Esophagus (tissue), 2 donors: ENCODE measurements at regions not wholly inside any gene's neighbourhood (a gene's known extent, or its start where the extent isn't known, plus 50 kb on each side); places are given as distances from the start of the nearest gene placed in this dataset.

Experiments used
- H3K27ac ChIP-seq, 2 donors: one replicate each; pipeline ENCODE4 v1.5.1; 2013; ENCODE audit warnings: low read depth in 2 of 2, mild to moderate bottlenecking in 2 of 2, inconsistent platforms in 1 of 2, low read length in 1 of 2, moderate library complexity in 1 of 2
- H3K27me3 ChIP-seq, 2 donors: one replicate each; pipeline ENCODE4 v1.6.1; 2013; ENCODE audit warnings: low read length in 2 of 2, control low read depth in 1 of 2, mild to moderate bottlenecking in 1 of 2; ENCODE audit not compliant: insufficient read depth in 2 of 2, control insufficient read depth in 1 of 2
- H3K36me3 ChIP-seq, 2 donors: one replicate each; pipeline ENCODE4 v1.6.1; 2013; ENCODE audit warnings: low read length in 1 of 2; ENCODE audit not compliant: control insufficient read depth in 2 of 2, insufficient read depth in 2 of 2
- H3K4me1 ChIP-seq, 2 donors: one replicate each; pipeline ENCODE4 v1.6.1; 2013; ENCODE audit warnings: low read length in 1 of 2; ENCODE audit not compliant: control insufficient read depth in 2 of 2, insufficient read depth in 2 of 2
- H3K4me3 ChIP-seq, 2 donors: one replicate each; pipeline ENCODE4 v1.5.1; 2013; ENCODE audit warnings: low read length in 2 of 2, mild to moderate bottlenecking in 2 of 2, low read depth in 1 of 2, moderate library complexity in 1 of 2
- H3K9me3 ChIP-seq, 2 donors: one replicate each; pipeline ENCODE4 v1.6.1; 2013; ENCODE audit warnings: mild to moderate bottlenecking in 2 of 2, low read depth in 1 of 2, low read length in 1 of 2, moderate library complexity in 1 of 2; ENCODE audit not compliant: control insufficient read depth in 2 of 2, insufficient read depth in 1 of 2
- WGBS, 2 donors: extraction: QIAGEN DNeasy Blood & Tissue Kit; methylation state at CpG; one replicate each; pipeline ENCODE4 v1.1.7; 2013; 5-methylcytosine and 5-hydroxymethylcytosine counted together
- donor health status: healthy with polysubstance abuse.
- donor health status: Bipolar disorder and iron deficiency.

- Histone ChIP-seq H3K4me1 (peaks cover 2 to 12% of the 10 kb centered on the region in 2 donors), H3K9me3 (no peaks in the 10 kb centered on the region)
- 84 to 87% methylated on average over 8 of the region's 8 CpGs for WGBS, 2 donors
Measured at GRCh38 chr17:72512649-72513556, 392.1 kb downstream of the SOX9 start.

GRCh38 chr17:72514321-72514861 lies 393.6 kb downstream of the SOX9 start:
- no peaks in the 10 kb centered on the region for H3K9me3 ChIP-seq
- no peak overlapping the region for H3K4me3 ChIP-seq
- 80 to 81% methylated on average over 7 of the region's 7 CpGs for WGBS, 2 donors
- H3K27ac ChIP-seq = no peak overlapping the region
- peaks cover 4 to 15% of the 10 kb centered on the region in 2 donors for H3K4me1 ChIP-seq
- H3K36me3 ChIP-seq = no peaks in the 10 kb centered on the region
- H3K27me3 ChIP-seq = no peaks in the 10 kb centered on the region

More at GRCh38 chr17:72512649-72513556, 392.1 kb downstream of the SOX9 start:
- Histone ChIP-seq H3K36me3 (no peaks in the 10 kb centered on the region), H3K27me3 (no peaks in the 10 kb centered on the region), H3K4me3 (no peak overlapping the region), H3K27ac (no peak overlapping the region)

- WGBS, 2 donors = 50 to 51% methylated on average over 6 of the region's 6 CpGs
- H3K9me3 ChIP-seq = no peaks in the 10 kb centered on the region
- H3K36me3 ChIP-seq = no peaks in the 10 kb centered on the region
- no peak overlapping the region for H3K27ac ChIP-seq
- peaks cover 5 to 15% of the 10 kb centered on the region in 2 donors for H3K4me1 ChIP-seq
- no peaks in the 10 kb centered on the region for H3K27me3 ChIP-seq
- H3K4me3 ChIP-seq = no peak overlapping the region
Measured at GRCh38 chr17:72514891-72515290, 394.1 kb downstream of the SOX9 start.

- Histone ChIP-seq H3K4me3 (no peak overlapping the region), H3K27ac (no peak overlapping the region), H3K4me1 (peaks cover 5 to 15% of the 10 kb centered on the region in 2 donors), H3K36me3 (no peaks in the 10 kb centered on the region), H3K9me3 (no peaks in the 10 kb centered on the region), H3K27me3 (no peaks in the 10 kb centered on the region)
- 57 to 63% methylated on average over 13 of the region's 13 CpGs for WGBS, 2 donors
Measured at GRCh38 chr17:72515291-72516065, 394.7 kb downstream of the SOX9 start.

- WGBS, 2 donors = 54 to 63% methylated on average over 15 of the region's 15 CpGs
- Histone ChIP-seq H3K9me3 (no peaks in the 10 kb centered on the region), H3K4me3 (no peak overlapping the region), H3K36me3 (no peaks in the 10 kb centered on the region), H3K4me1 (peaks cover 5 to 15% of the 10 kb centered on the region in 2 donors), H3K27ac (no peak overlapping the region), H3K27me3 (no peaks in the 10 kb centered on the region)
Measured at GRCh38 chr17:72516772-72517399, 396.1 kb downstream of the SOX9 start.

GRCh38 chr17:72517413-72518158 lies 396.8 kb downstream of the SOX9 start:
- Histone ChIP-seq H3K9me3 (no peaks in the 10 kb centered on the region), H3K27me3 (no peaks in the 10 kb centered on the region), H3K4me3 (no peak overlapping the region), H3K36me3 (no peaks in the 10 kb centered on the region), H3K4me1 (peaks cover 5 to 15% of the 10 kb centered on the region in 2 donors), H3K27ac (no peak overlapping the region)
- WGBS, 2 donors = 56 to 71% methylated on average over 7 of the region's 7 CpGs

- Histone ChIP-seq H3K4me3 (no peak overlapping the region), H3K9me3 (no peaks in the 10 kb centered on the region), H3K36me3 (no peaks in the 10 kb centered on the region), H3K27ac (peak overlapping the region in 1 of 2 donors; percentile 44), H3K4me1 (peaks cover 5 to 15% of the 10 kb centered on the region in 2 donors), H3K27me3 (no peaks in the 10 kb centered on the region)
- WGBS, 2 donors = 59 to 60% methylated on average over 9 of the region's 9 CpGs
Measured at GRCh38 chr17:72518159-72518732, 397.4 kb downstream of the SOX9 start.

GRCh38 chr17:72518753-72519597 lies 398.2 kb downstream of the SOX9 start:
- no peaks in the 10 kb centered on the region for H3K9me3 ChIP-seq
- H3K4me3 ChIP-seq = no peak overlapping the region
- peak overlapping the region in 1 of 2 donors; percentile 44 for H3K27ac ChIP-seq
- peaks cover 5 to 15% of the 10 kb centered on the region in 2 donors for H3K4me1 ChIP-seq
- 34 to 46% methylated on average over 25 of the region's 25 CpGs for WGBS, 2 donors
- no peaks in the 10 kb centered on the region for H3K27me3 ChIP-seq
- no peaks in the 10 kb centered on the region for H3K36me3 ChIP-seq
